IMR-90 (cell line): ENCODE measurements at regions not wholly inside any gene's neighbourhood (a gene's known extent, or its start where the extent isn't known, plus 50 kb on each side); places are given as distances from the start of the nearest gene placed in this dataset.

Experiments used
- ATAC-seq: fragments of 200-7000 bp; cut with Tn5 transposase; 2 replicates; pipeline ENCODE4 v1.9.1; 2020; ENCODE audit warnings: low read depth, mild to moderate bottlenecking, moderate library complexity
- BruUV-seq: library from RNA; stranded (reverse); fragments of 400-500 nt; replicated peaks from 2 replicates; lab custom pipeline; 2021; lab: Mats Ljungman, UMichigan
- CTCF ChIA-PET: fragments of 300-600 bp; formaldehyde crosslinking; extraction: SDS; loops from one replicate; lab custom pipeline; 2021; ENCODE audit warnings: antibody characterized with exemption; lab: Yijun Ruan, JAX
- POLR2A ChIA-PET: fragments of 300-600 bp; sonication (Branson Sonifier 250); formaldehyde crosslinking; loops from one replicate; lab custom pipeline; 2022; ENCODE audit warnings: antibody characterized with exemption; ENCODE audit not compliant: unreplicated experiment; lab: Charles Lee
- DNase-seq: peaks from one replicate; pipeline ENCODE4 v3.0.0; 2013
- H2AFZ ChIP-seq: replicated peaks from 2 replicates; pipeline ENCODE3; 2013; ENCODE audit warnings: low read length, mild to moderate bottlenecking; ENCODE audit not compliant: poor library complexity
- H2AK5ac ChIP-seq: 2 replicates; pipeline ENCODE4 v1.6.1; 2013; ENCODE audit warnings: low read depth, low read length, inconsistent platforms
- H2AK9ac ChIP-seq: replicated peaks from 2 replicates; pipeline ENCODE3; 2013; ENCODE audit warnings: mild to moderate bottlenecking, low read depth, low read length, moderate library complexity; ENCODE audit not compliant: poor library complexity
- H2BK120ac ChIP-seq: 2 replicates; pipeline ENCODE4 v1.6.1; 2013; ENCODE audit warnings: low read depth, low read length, inconsistent platforms
- H2BK15ac ChIP-seq: 3 replicates; pipeline ENCODE4 v1.6.1; 2013; ENCODE audit warnings: low read depth, low read length, inconsistent platforms
- H2BK20ac ChIP-seq: 2 replicates; pipeline ENCODE4 v1.6.1; 2013; ENCODE audit warnings: low read depth, mild to moderate bottlenecking, inconsistent platforms, low read length, moderate library complexity
- H2BK5ac ChIP-seq: 2 replicates; pipeline ENCODE4 v1.6.1; 2013; ENCODE audit warnings: mild to moderate bottlenecking, low read depth, low read length, inconsistent platforms; ENCODE audit not compliant: poor library complexity, severe bottlenecking
- H3K14ac ChIP-seq: replicated peaks from 2 replicates; pipeline ENCODE4 v1.6.1; 2013; ENCODE audit warnings: low read depth, low read length, inconsistent platforms
- H3K18ac ChIP-seq: 2 replicates; pipeline ENCODE4 v1.6.1; 2013; ENCODE audit warnings: low read depth, low read length, control low read depth
- H3K23ac ChIP-seq: 2 replicates; pipeline ENCODE4 v1.6.1; 2013; ENCODE audit warnings: low read depth, low read length, inconsistent platforms
- H3K27ac ChIP-seq: 2 replicates; pipeline ENCODE4 v1.5.1; 2013; ENCODE audit warnings: mild to moderate bottlenecking, control low read depth, low read length; ENCODE audit not compliant: insufficient read depth
- H3K27me3 ChIP-seq: 2 replicates; pipeline ENCODE4 v1.6.1; 2013; ENCODE audit warnings: low read length; ENCODE audit not compliant: control insufficient read depth, insufficient read depth
- H3K36me3 ChIP-seq: 2 replicates; pipeline ENCODE4 v1.6.1; 2013; ENCODE audit warnings: low read length, mixed read lengths; ENCODE audit not compliant: control insufficient read depth, insufficient read depth
- H3K4ac ChIP-seq: 2 replicates; pipeline ENCODE4 v1.6.1; 2013; ENCODE audit warnings: low read depth, low read length, inconsistent platforms
- H3K4me1 ChIP-seq: 2 replicates; pipeline ENCODE4 v1.6.1; 2013; ENCODE audit warnings: low read length, mixed read lengths; ENCODE audit not compliant: control insufficient read depth, insufficient read depth
- H3K4me2 ChIP-seq: 2 replicates; pipeline ENCODE4 v1.6.1; 2013; ENCODE audit warnings: low read depth, mild to moderate bottlenecking, control low read depth, low read length, moderate library complexity
- H3K4me3 ChIP-seq: 2 replicates; pipeline ENCODE4 v1.5.1; 2013; ENCODE audit warnings: low read depth, mild to moderate bottlenecking, control low read depth, low read length, moderate library complexity; ENCODE audit not compliant: insufficient read depth
- H3K56ac ChIP-seq: 2 replicates; pipeline ENCODE4 v1.6.1; 2013; ENCODE audit warnings: low read length, inconsistent platforms; ENCODE audit not compliant: insufficient read depth; ENCODE audit errors: extremely low read depth
- H3K79me1 ChIP-seq, 2 experiments: 2 replicates each; pipeline ENCODE4 v1.6.1; 2013; ENCODE audit warnings: low read length in 2 of 2, inconsistent platforms in 1 of 2, low read depth in 1 of 2
- H3K9ac ChIP-seq: 2 replicates; pipeline ENCODE4 v1.6.1; 2013; ENCODE audit warnings: low read depth, low read length, control low read depth
- H3K9me1 ChIP-seq: 2 replicates; pipeline ENCODE4 v1.6.1; 2013; ENCODE audit warnings: low read length, inconsistent platforms; ENCODE audit not compliant: insufficient read depth
- H3K9me3 ChIP-seq: 2 replicates; pipeline ENCODE4 v1.6.1; 2013; ENCODE audit warnings: low read length; ENCODE audit not compliant: control insufficient read depth, insufficient read depth
- H4K20me1 ChIP-seq: 2 replicates; pipeline ENCODE4 v1.6.1; 2013; ENCODE audit warnings: low read length, inconsistent platforms; ENCODE audit not compliant: insufficient read depth
- H4K5ac ChIP-seq: 2 replicates; pipeline ENCODE4 v1.6.1; 2013; ENCODE audit warnings: mild to moderate bottlenecking, low read depth, low read length, control low read depth
- H4K8ac ChIP-seq, 2 experiments: 2 replicates each; pipeline ENCODE4 v1.6.1; 2013; ENCODE audit warnings: low read depth in 2 of 2, low read length in 2 of 2, control low read depth in 1 of 2, inconsistent platforms in 1 of 2
- H4K91ac ChIP-seq: 2 replicates; pipeline ENCODE4 v1.6.1; 2013; ENCODE audit warnings: low read depth, low read length, inconsistent platforms; ENCODE audit not compliant: insufficient read depth
- CTCF ChIP-seq: conservative IDR thresholded peaks from 2 replicates; pipeline ENCODE4 v1.5.1; 2012; ENCODE audit warnings: mild to moderate bottlenecking, low read depth, low read length, improper control_type of control experiment
- ELK1 ChIP-seq: fragments of 150-350 bp; IDR thresholded peaks from 2 replicates; pipeline ENCODE4 v1.6.1; 2016; ENCODE audit warnings: low read depth, mild to moderate bottlenecking, low read length, moderate library complexity, borderline replicate concordance
- FOS ChIP-seq: fragments of 150-350 bp; IDR thresholded peaks from 2 replicates; pipeline ENCODE4 v1.6.1; 2016; ENCODE audit warnings: low read depth, low read length
- POLR2A ChIP-seq: IDR thresholded peaks from 2 replicates; pipeline ENCODE4 v1.6.1; 2012; ENCODE audit warnings: mild to moderate bottlenecking, low read depth, low read length
- RAD21 ChIP-seq: IDR thresholded peaks from 2 replicates; pipeline ENCODE4 v1.6.1; 2012; ENCODE audit warnings: low read length, improper control_type of control experiment
- USF2 ChIP-seq: fragments of 150-350 bp; IDR thresholded peaks from 2 replicates; pipeline ENCODE4 v1.6.1; 2017; ENCODE audit warnings: mild to moderate bottlenecking, antibody characterized with exemption, low read length, low read depth
- WGBS, 2 experiments: methylation state at CpG; one replicate each; pipeline versions ENCODE4 v1.1.5 to v1.1.7; 2013; ENCODE audit warnings: missing lambda C conversion rate in 2 of 2; ENCODE audit not compliant: insufficient read length in 1 of 2; ENCODE audit errors: extremely low coverage in 2 of 2; 5-methylcytosine and 5-hydroxymethylcytosine counted together
- dilution Hi-C: fragments of 300-500 bp; cut with HindIII; formaldehyde crosslinking; loops from one replicate; pipeline ENCODE4 v1.14.3; 2018; ENCODE audit warnings: low sequenced_read_pairs; ENCODE audit not compliant: unreplicated experiment
- in situ Hi-C: fragments of 300-500 bp; cut with MboI; formaldehyde crosslinking; loops from 3 replicates; pipeline ENCODE4 v1.14.3; 2019; ENCODE audit warnings: low sequenced_read_pairs, inconsistent platforms, mixed read lengths
- intact Hi-C: fragments of 100-400 bp; cut with micrococcal nuclease; formaldehyde crosslinking; loops from 2 replicates; pipeline ENCODE4 v1.10.0; 2022

GRCh38 chr3:55218577-55218976 lies 268.5 kb downstream of the WNT5A start:
- ATAC-seq (no peak), DNase-seq (no peak)
- no peak for TF ChIP-seq USF2
- no peak for TF ChIP-seq RAD21
- no peak for TF ChIP-seq ELK1
- no peak for TF ChIP-seq FOS
- no peak for TF ChIP-seq POLR2A
- no peak for TF ChIP-seq CTCF
- Histone ChIP-seq H3K4me1 (peaks cover 2% of the 10 kb centered on the region; the same call in 1 of the 2 replicates), H2AK5ac (no peak overlapping the region), H3K9me3 (no peaks in the 10 kb centered on the region), H3K79me1 (no peaks in the 10 kb centered on the region), H3K36me3 (no peaks in the 10 kb centered on the region), H3K23ac (no peak overlapping the region), H4K8ac (no peak overlapping the region), H2AFZ (no peak overlapping the region), H2BK5ac (no peak overlapping the region), H3K4ac (no peak overlapping the region), H4K91ac (no peak overlapping the region), H2BK20ac (no peak overlapping the region), H3K4me3 (no peak overlapping the region), H3K18ac (no peak overlapping the region), H3K14ac (no peak overlapping the region), H2BK15ac (no peak overlapping the region), H4K5ac (no peak overlapping the region), H4K20me1 (no peaks in the 10 kb centered on the region), H2BK120ac (no peak overlapping the region), H3K9ac (no peak overlapping the region), H2AK9ac (no peak overlapping the region), H3K4me2 (no peak overlapping the region), H3K9me1 (no peaks in the 10 kb centered on the region), H3K27ac (no peak overlapping the region), H3K27me3 (no peaks in the 10 kb centered on the region), H3K56ac (no peak overlapping the region)
- intact Hi-C loops, result no loop called here
- in situ Hi-C loops, result no loop called here
- ChIA-PET CTCF (no interaction called here), POLR2A (no interaction called here)
- BruUV-seq, result no TSS peak
- no CpG with 5 or more reads among the region's 1 CpG for WGBS, 2 experiments
- dilution Hi-C loops, result no loop called here
